K562 (cell line): ENCODE measurements at regions not wholly inside any gene's neighbourhood (a gene's known extent, or its start where the extent isn't known, plus 50 kb on each side); places are given as distances from the start of the nearest gene placed in this dataset.

Experiments used
- ILK ChIP-seq: fragments of 450-650 bp; IDR thresholded peaks from 2 replicates; pipeline ENCODE4 v1.6.1; 2016; ENCODE audit warnings: missing genetic modification characterization, low read depth, mild to moderate bottlenecking, missing compliant biosample characterization, moderate library complexity, borderline replicate concordance
- IRF1 ChIP-seq: sonication (generic); formaldehyde crosslinking; IDR thresholded peaks from 2 replicates; pipeline ENCODE4 v1.8.0; 2022; ENCODE audit warnings: missing genetic modification reagents, mild to moderate bottlenecking, borderline replicate concordance
- PRPF4 ChIP-seq: fragments of 200-400 bp; formaldehyde crosslinking; IDR thresholded peaks from one replicate; pipeline ENCODE4 v1.6.1; 2017; ENCODE audit warnings: low read length, low read depth, mild to moderate bottlenecking; ENCODE audit not compliant: insufficient read depth, poor library complexity, severe bottlenecking
- TGIF2 ChIP-seq: sonication (generic); formaldehyde crosslinking; IDR thresholded peaks from 2 replicates; pipeline ENCODE4 v1.8.1; 2022; ENCODE audit warnings: mild to moderate bottlenecking, missing genetic modification reagents, moderate library complexity
- ZBTB26 ChIP-seq: fragments of 450-650 bp; formaldehyde crosslinking; IDR thresholded peaks from 2 replicates; pipeline ENCODE4 v1.4.0; 2022; ENCODE audit warnings: missing genetic modification characterization
- ZNF121 ChIP-seq: sonication (generic); formaldehyde crosslinking; conservative IDR thresholded peaks from 2 replicates; pipeline ENCODE4 v1.8.0; 2022; ENCODE audit warnings: missing genetic modification reagents
- TF ChIP-seq, protein P1 (sequence below): sonication (generic); formaldehyde crosslinking; IDR thresholded peaks from 2 replicates; pipeline ENCODE4 v1.8.0; 2023; ENCODE audit warnings: mild to moderate bottlenecking, missing genetic modification reagents

DNA sequence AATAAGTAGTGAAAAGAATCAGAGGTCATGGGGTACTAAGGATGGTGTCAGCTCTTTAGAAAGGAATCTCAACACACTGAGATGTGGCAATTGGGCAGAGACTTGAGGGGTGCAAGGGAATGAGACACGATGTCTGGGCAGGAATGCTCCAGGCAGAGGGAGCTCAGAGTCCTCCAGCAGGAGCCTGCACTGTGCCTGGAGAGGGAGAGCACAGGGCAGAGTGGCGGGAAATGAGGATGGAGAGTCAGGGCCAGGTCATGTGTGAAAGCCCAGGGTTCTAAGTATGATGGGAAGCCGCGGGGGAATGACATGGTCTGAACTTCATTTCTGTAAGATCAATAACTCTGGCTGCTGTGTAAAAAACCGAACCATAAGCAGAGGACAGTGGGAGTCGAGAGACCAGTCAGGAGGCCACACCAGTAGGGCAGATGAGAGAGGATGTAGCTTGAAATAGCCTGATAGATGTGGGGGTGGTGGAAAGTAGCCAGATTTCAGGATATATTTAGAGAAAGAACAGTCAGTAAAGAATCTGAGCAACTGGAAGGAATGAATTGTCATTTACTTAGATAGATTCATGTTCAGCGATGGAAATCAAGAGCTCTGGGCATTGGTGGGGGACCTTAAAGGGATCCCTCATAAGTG is 133.4 kb upstream of the DTNBP1 start (continued):
- TF ChIP-seq PRPF4, result no peak
- no peak for TF ChIP-seq IRF1 (CRISPR knock-in tag)
- TF ChIP-seq ZNF121 (CRISPR knock-in tag), result no peak
- no peak for TF ChIP-seq TGIF2 (CRISPR knock-in tag)
- TF ChIP-seq, protein P1, sequence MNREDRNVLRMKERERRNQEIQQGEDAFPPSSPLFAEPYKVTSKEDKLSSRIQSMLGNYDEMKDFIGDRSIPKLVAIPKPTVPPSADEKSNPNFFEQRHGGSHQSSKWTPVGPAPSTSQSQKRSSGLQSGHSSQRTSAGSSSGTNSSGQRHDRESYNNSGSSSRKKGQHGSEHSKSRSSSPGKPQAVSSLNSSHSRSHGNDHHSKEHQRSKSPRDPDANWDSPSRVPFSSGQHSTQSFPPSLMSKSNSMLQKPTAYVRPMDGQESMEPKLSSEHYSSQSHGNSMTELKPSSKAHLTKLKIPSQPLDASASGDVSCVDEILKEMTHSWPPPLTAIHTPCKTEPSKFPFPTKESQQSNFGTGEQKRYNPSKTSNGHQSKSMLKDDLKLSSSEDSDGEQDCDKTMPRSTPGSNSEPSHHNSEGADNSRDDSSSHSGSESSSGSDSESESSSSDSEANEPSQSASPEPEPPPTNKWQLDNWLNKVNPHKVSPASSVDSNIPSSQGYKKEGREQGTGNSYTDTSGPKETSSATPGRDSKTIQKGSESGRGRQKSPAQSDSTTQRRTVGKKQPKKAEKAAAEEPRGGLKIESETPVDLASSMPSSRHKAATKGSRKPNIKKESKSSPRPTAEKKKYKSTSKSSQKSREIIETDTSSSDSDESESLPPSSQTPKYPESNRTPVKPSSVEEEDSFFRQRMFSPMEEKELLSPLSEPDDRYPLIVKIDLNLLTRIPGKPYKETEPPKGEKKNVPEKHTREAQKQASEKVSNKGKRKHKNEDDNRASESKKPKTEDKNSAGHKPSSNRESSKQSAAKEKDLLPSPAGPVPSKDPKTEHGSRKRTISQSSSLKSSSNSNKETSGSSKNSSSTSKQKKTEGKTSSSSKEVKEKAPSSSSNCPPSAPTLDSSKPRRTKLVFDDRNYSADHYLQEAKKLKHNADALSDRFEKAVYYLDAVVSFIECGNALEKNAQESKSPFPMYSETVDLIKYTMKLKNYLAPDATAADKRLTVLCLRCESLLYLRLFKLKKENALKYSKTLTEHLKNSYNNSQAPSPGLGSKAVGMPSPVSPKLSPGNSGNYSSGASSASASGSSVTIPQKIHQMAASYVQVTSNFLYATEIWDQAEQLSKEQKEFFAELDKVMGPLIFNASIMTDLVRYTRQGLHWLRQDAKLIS (CRISPR knock-in tag), result no peak
- TF ChIP-seq ILK (tag), result no peak
- no peak for TF ChIP-seq ZBTB26 (CRISPR knock-in tag)
- TF ChIP-seq, all 486 proteins: peak for 0
